HCT116 (cell line): ENCODE measurements at regions not wholly inside any gene's neighbourhood (a gene's known extent, or its start where the extent isn't known, plus 50 kb on each side); places are given as distances from the start of the nearest gene placed in this dataset.

Experiments used
- CTCF ChIP-seq, 3 experiments: fragments of 200-600 bp in 1 of 3; sonication (generic) in 1 of 3; IDR thresholded peaks in 2 of 3; conservative IDR thresholded peaks in 1 of 3; 2 replicates each; pipeline ENCODE4 v1.5.1; 2012 to 2017; ENCODE audit warnings: low read depth in 2 of 3, low read length in 2 of 3, antibody characterized with exemption in 1 of 3, borderline replicate concordance in 1 of 3, control low read depth in 1 of 3, mild to moderate bottlenecking in 1 of 3, mixed read lengths in 1 of 3, mixed run types in 1 of 3, moderate library complexity in 1 of 3; ENCODE audit not compliant: insufficient read depth in 1 of 3
- POLR2A ChIP-seq: IDR thresholded peaks from 2 replicates; pipeline ENCODE4 v1.7.0; 2011; ENCODE audit warnings: borderline replicate concordance; ENCODE audit not compliant: insufficient read depth, insufficient read length; ENCODE audit errors: extremely low read depth
- REST ChIP-seq: IDR thresholded peaks from 2 replicates; pipeline ENCODE4 v1.6.1; 2012; ENCODE audit warnings: low read depth

- TF ChIP-seq REST (no peak), CTCF (IDR thresholded peaks at IDR 0.05 in 2 of 3, conservative IDR thresholded peaks at IDR 0.05 in 1 of 3; ENCODE audit: borderline replicate concordance in 1 of 3, insufficient read depth in 1 of 3, low read depth in 2 of 3, low read length in 2 of 3) (no peak), POLR2A (no peak)
Measured at GRCh38 chr5:4366628-4367027, 771.0 kb downstream of the IRX1 start.
